ENCODE measurements at regions not wholly inside any gene's neighbourhood (a gene's known extent, or its start where the extent isn't known, plus 50 kb on each side); places are given as distances from the start of the nearest gene placed in this dataset.

GRCh38 chr21:22827422-22827821 lies 1829.2 kb downstream of the NCAM2 start:
- TF ChIP-seq CTCF (IDR thresholded peaks at IDR 0.05), result no peak
- H3K4me3 ChIP-seq, result no peak overlapping the region
- H3K36me3 ChIP-seq, result no peaks in the 10 kb centered on the region
- DNase-seq, result no peak
- intact Hi-C loops (cut with DNase I; ENCODE audit: low total_unique reads), result no loop called here
- H3K27ac ChIP-seq, result no peak overlapping the region
- no peaks in the 10 kb centered on the region for H3K27me3 ChIP-seq
- no peaks in the 10 kb centered on the region for H3K4me1 ChIP-seq
- H3K9me3 ChIP-seq, result no peaks in the 10 kb centered on the region

GRCh38 chr21:22842875-22843274 lies 1844.7 kb downstream of the NCAM2 start:
- no peaks in the 10 kb centered on the region for H3K4me1 ChIP-seq
- intact Hi-C loops (cut with DNase I; ENCODE audit: low total_unique reads), result no loop called here
- H3K36me3 ChIP-seq, result no peaks in the 10 kb centered on the region
- no peak for TF ChIP-seq CTCF (IDR thresholded peaks at IDR 0.05)
- no peak overlapping the region for H3K27ac ChIP-seq
- no peaks in the 10 kb centered on the region for H3K9me3 ChIP-seq
- DNase-seq, result no peak
- H3K4me3 ChIP-seq, result no peak overlapping the region
- H3K27me3 ChIP-seq, result no peaks in the 10 kb centered on the region

DNA sequence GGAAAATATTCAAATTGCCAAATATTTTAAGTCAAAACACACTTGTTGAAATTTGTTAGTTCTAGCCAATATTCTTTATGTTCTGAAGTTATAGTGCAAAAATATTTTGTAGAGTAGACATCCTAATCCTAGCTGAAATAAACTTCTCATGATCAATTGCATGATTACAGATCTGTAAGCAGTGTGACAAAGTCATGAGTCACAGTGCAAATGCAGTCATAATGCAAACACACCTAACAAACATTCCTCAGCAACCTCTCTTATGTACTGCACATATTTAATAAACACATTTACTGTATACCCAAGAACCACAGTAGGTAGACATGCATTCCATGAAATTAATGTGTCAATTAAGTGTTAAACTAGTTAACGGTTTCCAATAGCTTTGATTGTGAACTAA lies 1857.4 kb downstream of the NCAM2 start:
- TF ChIP-seq CTCF (IDR thresholded peaks at IDR 0.05), result no peak
- DNase-seq, result no peak
- no peaks in the 10 kb centered on the region for H3K4me1 ChIP-seq
- H3K4me3 ChIP-seq, result no peak overlapping the region
- H3K36me3 ChIP-seq, result no peaks in the 10 kb centered on the region
- H3K27ac ChIP-seq, result no peak overlapping the region
- H3K27me3 ChIP-seq, result no peaks in the 10 kb centered on the region
- no peaks in the 10 kb centered on the region for H3K9me3 ChIP-seq
- intact Hi-C loops (cut with DNase I; ENCODE audit: low total_unique reads), result no loop called here

DNA sequence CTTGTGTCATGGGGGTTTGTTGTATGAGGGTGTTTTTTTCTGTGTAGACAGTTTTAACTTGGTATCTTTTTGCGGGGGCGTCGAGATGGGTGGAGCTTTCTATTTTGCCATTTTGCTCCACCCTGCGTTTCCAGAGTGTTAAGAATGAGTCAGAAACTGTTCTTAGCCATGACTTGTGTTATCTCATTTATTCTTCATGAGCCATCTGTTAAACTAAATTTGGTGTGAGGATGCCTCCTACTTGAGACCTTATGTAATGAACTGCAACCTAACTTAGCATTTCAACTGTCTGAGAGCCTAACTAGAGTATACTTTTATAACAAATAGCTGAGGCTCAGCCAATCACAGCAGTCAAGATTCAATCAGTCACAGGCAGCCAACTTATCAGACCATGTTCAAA lies 1873.5 kb downstream of the NCAM2 start:
- intact Hi-C loops (cut with DNase I; ENCODE audit: low total_unique reads), result no loop called here
- no peak for TF ChIP-seq CTCF (IDR thresholded peaks at IDR 0.05)
- H3K27me3 ChIP-seq, result no peaks in the 10 kb centered on the region
- no peaks in the 10 kb centered on the region for H3K4me1 ChIP-seq
- H3K4me3 ChIP-seq, result no peak overlapping the region
- H3K27ac ChIP-seq, result no peak overlapping the region
- no peaks in the 10 kb centered on the region for H3K36me3 ChIP-seq
- DNase-seq, result no peak
- no peaks in the 10 kb centered on the region for H3K9me3 ChIP-seq

DNA sequence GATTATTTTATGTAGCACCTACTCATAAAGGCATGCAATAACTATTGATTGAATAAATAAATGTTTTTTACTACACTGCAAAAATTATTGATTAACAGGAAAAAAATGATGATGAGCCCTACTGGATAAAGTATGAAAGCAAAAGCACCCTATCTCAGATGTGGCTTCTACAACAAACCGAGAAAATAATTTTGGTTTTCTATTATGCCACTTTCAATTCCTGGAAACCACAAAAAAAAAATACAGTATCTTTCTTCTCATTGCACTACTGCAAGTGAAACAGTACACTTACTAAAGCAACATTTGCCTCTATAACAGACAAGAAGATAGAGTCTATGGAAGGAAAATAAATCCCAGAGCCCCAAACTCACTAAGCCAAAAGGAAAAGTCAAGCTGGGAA lies 1882.4 kb downstream of the NCAM2 start:
- no peaks in the 10 kb centered on the region for H3K27me3 ChIP-seq
- TF ChIP-seq CTCF (IDR thresholded peaks at IDR 0.05), result no peak
- no peaks in the 10 kb centered on the region for H3K36me3 ChIP-seq
- DNase-seq, result no peak
- H3K4me1 ChIP-seq, result no peaks in the 10 kb centered on the region
- intact Hi-C loops (cut with DNase I; ENCODE audit: low total_unique reads), result no loop called here
- H3K9me3 ChIP-seq, result no peaks in the 10 kb centered on the region
- H3K27ac ChIP-seq, result no peak overlapping the region
- H3K4me3 ChIP-seq, result no peak overlapping the region

- H3K4me3 ChIP-seq, result no peak overlapping the region
- TF ChIP-seq CTCF (IDR thresholded peaks at IDR 0.05), result no peak
- no peak overlapping the region for H3K27ac ChIP-seq
- no peaks in the 10 kb centered on the region for H3K36me3 ChIP-seq
- no peaks in the 10 kb centered on the region for H3K4me1 ChIP-seq
- no peak for DNase-seq
- H3K9me3 ChIP-seq, result no peaks in the 10 kb centered on the region
- no peaks in the 10 kb centered on the region for H3K27me3 ChIP-seq
- intact Hi-C loops (cut with DNase I; ENCODE audit: low total_unique reads), result no loop called here
Observed at GRCh38 chr21:22881131-22881530, 1882.9 kb downstream of the NCAM2 start.

Measured in tibial artery (tissue), 4 donors.